Muscle of back (tissue), 3 donors: ENCODE measurements at regions not wholly inside any gene's neighbourhood (a gene's known extent, or its start where the extent isn't known, plus 50 kb on each side); places are given as distances from the start of the nearest gene placed in this dataset.
"Not testable (repeated sequence)": the region's sequence is repeated elsewhere in the genome, so short reads cannot be mapped to it uniquely, and the experiment has no call there.

ENCODE experiments used
- DNase-seq, 3 donors: peaks; one replicate each; pipeline versions ENCODE4 v3.0.0 to v3.0.0-alpha.2; 2013

DNA sequence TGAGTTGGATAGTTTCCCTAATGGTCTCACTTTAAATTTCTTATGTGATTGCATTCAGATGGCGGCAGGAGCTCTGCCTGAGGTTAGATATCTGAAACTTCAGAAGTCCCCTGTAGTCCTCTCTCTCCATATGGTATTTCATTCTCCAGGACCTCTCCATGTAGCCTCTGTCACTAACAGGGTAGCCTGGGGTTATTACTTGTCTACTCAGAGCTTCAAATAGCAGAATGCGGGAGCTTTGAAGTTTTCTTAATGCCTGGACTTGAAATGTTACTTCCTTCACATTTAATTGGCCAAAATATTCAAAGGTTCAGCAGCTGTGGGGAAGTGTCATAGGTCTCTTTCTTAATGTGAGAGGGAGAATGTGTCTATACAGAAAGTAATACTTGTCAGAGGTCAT, 1370.4 kb downstream of the GRIK2 start:
- DNase-seq, result no peak

DNA sequence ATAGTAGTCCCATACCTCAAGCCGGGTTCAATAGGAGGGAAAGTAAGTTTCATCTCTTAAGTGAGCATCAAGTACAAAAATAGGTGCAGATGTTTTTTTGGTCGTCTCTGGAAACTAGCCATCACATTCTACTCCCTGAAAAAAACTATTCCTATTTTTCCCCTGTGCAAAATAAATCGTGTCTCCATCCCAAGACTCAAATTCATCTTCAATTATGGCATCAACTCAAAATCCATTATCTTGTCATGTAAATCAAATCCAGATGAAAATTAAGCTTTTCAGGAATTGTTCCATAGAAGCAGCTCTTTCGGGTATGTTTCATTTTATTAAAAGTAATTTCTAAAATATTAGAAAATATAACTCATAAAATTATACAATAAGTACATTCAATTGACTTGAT, 1368.4 kb downstream of the GRIK2 start:
- DNase-seq, result peak in 2 of 3 donors; percentile 24 to 61

DNA sequence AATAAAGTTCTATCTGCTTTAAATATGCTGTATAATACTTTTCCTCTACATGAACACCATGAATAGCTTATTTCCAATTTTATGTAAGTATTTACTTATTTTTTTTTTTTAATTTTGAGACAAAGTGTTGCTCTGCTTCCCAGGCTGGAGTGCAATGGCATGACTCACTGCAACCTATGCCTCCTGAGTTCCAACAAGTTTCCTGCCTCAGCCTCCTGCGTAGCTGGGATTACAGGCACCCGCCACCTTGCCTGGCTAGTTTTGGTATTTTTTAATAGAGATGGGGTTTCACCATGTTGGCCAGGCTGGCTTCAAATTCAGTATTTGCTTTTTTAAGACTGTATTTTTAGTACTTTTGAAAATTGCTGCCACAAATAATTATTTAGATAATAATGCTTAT, 1365.9 kb downstream of the GRIK2 start:
- no peak for DNase-seq

DNA sequence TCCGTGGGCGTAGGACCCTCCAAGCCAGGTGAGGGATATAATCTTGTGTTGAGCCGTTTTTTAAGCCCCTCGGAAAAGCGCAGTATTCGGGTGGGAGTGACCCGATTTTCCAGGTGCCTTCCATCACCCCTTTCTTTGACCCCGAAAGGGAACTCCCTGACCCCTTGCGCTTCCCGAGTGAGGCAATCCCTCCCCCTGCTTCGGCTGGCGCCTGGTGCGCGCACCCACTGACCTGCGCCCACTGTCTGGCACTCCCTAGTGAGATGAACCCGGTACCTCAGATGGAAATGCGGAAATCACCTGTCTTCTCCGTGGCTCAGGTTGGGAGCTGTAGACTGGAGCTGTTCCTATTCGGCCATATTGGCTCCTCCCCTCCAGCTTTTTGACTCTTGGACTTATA, 1365.0 kb downstream of the GRIK2 start:
- not testable (repeated sequence) for DNase-seq

DNA sequence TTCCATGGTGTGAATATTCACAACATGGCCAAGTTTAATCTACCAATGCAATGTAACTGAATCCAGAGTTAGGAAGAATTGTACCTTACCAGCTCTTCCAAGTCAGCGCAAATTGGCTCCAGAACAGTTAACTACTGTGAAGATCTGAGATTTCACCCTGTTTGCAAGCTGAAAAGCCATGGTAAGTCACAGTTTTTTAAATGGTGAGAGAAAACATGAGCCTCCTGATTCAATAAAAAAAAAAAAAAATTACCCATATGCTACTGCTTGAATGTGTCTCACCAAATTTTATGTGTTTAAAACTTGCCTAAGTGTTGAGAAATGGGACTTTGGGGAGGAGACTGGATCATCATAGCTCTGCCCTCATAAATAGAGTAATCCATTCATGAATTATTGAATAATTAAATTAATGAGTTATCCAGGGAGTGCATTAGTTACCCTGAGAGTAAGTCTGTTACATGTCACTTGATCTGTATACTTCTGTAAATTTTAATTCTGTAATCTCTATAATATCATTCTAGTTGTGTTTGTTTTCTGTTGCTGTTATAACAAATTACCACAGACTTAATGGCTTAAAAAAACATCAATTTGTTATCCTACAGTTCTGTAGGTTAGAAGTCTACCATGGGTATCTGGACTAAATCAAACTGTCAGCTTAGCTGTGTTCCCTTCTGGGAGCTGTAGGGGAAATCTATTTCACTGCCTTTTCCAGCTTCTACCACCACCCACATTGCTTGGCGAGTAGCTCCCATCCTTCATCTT, 1355.9 kb downstream of the GRIK2 start:
- DNase-seq, result no peak

DNA sequence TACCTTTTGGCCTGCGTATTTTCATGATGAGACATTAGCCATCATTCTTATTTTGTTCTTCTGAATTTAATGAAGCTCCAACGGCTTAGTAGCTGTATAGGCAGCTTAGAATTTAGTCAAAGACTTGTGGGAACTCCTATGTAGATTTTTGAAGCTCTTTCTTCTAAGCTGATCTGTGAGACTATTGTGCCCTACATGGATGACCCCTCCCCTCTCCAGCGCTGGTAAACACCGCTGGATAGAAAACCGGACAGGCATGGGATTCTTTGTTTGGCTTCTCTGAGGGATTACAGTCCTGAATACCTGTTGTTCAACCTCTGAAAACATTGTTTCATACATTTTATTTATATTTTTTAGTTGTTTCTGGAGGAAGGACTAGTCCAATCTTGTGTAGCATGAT, 1353.4 kb downstream of the GRIK2 start:
- DNase-seq, result no peak

DNA sequence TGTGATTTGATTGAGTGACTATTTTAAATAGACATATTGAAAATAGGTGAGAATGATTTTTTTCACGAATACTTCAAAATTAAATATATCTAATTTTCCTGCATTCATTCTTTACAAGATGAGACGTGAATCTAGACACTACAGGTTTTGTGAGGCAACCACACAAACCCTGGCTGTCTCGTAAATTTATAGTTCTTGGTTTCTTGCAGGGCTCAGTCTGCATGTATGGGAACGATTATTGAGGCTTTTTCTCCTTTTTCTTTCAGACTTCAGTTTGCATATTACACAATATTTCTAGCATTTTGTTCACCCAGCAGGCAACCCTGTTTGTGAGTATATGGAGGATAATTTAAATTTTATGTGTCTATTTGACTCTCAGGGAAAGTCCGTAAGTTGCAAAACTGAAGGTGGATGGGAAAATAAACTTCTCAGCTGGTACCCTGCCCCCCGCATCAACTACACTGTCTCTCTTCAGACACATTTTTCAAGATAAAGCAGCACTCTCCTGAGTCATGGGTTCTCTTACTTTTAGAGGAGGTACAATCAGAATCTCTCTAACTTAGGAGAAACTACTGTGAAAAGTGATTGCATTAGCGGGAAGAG, 1349.3 kb downstream of the GRIK2 start:
- no peak for DNase-seq

DNA sequence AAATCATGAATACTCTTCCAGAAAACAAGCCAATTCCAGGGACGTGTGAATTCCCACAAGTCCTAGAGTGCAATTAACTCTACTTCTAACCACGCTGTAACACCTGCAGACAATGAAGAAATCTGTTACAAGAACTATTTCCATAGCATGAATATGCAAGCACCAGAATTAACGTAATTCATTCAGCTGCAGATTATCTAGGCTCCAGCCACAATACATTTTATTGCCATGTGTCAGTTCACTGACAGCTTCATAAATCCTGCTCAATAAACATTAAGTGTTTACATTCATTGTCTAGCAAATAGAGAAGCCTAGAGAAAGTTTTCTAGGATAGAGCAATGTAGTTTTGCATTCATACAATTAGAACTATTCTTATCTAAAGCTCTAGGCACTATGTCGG, 1348.5 kb downstream of the GRIK2 start:
- no peak for DNase-seq

DNA sequence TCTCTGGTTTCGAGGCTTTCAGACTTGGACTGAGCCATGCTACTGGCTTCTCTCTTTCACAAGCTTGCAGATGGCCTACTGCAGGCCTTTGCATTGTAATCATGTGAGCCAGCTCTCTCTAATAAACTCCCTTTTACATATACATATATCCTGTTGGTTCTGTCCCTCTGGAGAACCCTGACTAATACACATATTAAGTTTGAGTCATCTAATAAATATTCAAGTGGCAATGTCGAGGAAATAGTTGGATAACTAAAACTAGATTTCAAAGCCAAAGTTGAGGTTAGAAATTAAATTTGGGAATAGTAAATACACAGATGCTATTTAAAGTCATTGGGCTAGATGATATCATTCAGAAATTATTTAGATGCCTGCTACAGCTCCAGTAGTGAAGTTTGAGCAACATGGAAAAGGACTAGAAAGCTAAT, 1343.4 kb downstream of the GRIK2 start:
- peak; percentile 10 to 83 (median 25) for DNase-seq

DNA sequence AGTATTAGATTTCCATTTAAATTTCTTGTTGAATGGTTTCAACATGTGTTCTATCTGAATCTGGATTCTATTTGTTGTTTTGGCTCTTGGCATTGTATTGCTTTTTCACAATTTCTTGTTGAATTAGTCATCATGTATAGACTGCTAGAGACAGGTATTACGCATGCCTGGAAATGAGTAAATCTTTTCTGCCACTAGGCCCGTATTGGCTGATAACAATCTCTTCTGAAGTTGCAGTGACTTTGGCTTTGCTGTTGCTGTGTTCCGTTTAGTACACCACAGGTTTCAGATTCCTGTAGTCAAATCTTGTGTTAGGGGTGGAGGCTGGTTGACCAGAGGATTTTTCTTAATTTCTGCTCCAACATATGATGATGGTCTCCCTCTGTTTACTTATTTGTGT, 1339.4 kb downstream of the GRIK2 start:
- DNase-seq, result no peak

DNA sequence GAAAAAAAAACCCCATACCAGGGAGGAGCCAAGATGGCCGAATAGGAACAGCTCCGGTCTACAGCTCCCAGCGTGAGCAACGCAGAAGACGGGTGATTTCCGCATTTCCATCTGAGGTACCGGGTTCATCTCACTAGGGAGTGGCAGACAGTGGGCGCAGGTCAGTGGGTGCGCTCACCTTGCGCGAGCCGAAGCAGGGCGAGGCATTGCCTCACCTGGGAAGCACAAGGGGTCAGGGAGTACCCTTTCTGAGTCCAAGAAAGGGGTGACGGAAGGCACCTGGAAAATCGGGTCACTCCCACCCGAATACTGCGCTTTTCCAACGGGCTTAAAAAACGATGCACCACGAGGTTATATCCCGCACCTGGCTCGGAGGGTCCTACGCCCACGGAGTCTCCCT, 1328.6 kb downstream of the GRIK2 start:
- not testable (repeated sequence) for DNase-seq

DNA sequence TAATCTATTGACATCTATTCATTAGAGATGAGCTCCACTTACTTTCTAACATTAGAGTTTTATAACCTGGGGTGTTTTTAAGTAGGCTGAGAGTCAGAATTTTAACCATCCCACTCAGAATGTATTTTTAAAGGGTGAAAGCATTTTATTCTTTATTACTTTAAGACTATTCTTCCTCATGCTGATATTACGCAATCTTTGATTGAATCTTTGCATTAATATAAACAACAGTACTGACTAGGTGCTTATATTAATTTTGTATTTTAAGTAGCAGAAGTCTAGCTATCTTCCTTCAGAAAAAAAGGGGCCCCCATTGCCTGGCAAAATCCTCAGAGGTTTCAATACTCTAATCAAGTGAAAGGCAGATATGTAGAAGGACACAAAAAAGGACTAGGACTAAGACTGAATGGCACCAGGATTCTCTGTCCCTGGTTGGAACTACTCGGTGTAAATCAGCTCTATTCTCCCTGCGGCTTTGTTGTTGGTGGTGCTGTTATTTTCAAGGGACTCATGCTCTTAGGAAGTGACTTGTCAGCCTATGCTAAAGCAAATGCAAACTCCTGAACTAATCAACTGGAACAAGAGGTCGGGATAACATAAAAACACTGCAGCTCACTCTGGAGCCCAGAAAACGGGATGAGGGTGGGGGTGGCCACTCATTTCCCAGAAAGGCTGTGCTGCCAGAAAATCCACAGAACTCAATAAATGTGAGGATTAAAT, 1324.4 kb downstream of the GRIK2 start:
- DNase-seq, result no peak

DNA sequence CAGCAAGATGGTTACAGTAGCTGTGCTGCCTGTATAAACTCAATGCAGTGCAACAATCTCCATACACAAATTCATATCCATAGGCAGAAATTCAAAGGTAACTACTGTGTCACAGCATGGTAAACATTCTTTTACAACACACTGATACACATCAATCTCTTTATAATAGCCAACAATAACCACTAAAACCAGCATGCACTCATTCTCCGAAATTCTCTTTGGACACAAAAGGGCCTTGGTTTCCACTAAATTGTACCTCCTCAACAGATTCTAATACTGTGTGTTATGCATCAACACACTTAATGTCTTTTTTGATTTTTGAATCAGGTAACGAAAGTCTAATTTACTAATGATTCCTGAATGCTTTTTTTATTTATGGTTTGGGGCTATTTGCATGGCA, 1323.7 kb downstream of the GRIK2 start:
- no peak for DNase-seq

DNA sequence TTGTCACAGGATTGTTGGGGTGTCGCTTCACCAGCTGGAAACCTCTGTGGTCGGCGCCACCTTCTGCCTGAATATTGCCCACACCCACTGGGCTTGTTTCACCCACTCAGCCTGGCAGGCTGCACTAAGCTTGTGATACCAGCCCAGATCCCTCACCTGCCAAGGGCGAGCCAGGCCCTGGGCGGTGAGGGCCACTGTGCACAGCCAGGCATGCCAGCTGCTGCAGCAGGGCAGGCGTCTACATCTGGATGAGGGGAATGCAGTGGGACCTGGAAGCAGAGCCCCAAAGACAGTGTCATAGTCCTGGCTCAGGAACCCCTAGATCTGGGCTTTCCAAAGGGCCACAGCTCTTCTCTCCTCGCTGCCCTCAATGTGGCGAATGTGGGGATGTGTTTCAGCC, 1307.5 kb downstream of the GRIK2 start:
- DNase-seq, result no peak

DNA sequence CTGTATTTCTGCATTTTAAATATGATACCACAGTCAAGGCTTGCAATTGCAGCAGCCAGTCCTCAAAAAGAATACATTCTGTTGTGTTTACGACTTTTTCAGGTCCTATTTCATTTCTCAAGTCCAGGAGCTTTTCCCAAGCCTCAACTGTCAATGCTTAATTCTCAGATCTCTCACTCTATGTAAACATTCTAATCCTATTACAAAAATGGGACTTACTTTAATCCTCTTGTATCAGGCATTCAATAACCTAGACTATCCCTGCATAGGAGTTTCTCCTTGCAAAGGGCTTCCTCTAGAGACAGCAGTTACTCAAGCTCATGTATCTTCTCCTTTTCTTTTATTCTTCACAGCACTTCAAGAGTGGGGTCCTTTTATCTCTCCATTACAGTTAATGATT, 1293.0 kb downstream of the GRIK2 start:
- DNase-seq, result no peak

DNA sequence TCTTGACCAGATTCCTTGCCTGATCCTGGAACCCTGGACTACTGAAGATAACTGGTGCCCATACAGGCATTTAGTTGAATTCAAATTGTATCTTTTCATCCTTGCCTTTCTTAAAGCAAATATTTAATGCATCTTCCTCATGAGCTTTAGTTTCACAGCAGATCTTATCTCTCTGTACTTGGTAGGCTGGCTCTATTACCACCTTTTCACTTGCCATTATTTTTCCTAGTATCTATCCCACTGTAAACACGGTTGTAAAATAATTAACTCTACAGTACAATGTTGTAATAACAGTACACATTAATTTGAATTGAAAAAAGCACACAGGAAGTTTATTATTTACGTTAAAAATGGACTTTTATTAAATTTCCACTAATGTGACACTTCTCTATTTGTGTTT, 1286.9 kb downstream of the GRIK2 start:
- no peak for DNase-seq

DNA sequence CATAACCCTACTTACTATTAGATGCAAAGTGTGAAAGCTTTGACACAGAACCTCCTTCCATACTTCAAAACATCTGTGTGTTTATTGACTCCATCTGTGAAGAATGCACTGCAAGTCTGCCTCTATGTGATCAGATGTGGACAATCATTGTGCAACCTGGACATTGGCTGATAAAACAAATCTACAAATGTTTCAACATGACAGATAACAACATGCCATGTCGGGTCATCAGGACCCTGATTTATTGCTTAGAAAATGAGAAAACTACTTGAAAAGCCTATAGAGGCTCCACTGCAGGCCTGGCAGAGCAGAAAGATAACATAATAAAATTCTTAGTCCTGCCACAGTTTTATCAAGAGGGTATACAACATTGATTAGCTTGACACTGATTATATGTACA, 1286.4 kb downstream of the GRIK2 start:
- DNase-seq, result no peak

DNA sequence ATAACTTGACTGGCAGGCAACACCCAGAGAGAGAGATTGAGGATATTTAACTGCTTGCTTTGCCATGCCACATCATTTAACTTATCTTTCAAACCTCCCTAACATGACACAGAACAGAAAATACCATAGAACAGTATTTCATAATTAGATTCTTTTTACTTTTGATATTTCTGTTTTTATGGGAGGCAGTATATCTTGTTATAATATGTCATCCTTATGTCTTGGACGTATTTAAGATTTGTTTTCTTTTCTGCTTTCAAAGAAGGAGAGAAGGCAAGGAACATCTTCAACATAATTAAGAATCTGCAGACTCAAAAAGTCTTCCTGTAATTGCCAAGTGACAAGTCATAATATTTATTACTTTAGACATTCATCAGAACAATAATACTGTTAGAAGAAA, 1283.7 kb downstream of the GRIK2 start:
- DNase-seq, result no peak

DNA sequence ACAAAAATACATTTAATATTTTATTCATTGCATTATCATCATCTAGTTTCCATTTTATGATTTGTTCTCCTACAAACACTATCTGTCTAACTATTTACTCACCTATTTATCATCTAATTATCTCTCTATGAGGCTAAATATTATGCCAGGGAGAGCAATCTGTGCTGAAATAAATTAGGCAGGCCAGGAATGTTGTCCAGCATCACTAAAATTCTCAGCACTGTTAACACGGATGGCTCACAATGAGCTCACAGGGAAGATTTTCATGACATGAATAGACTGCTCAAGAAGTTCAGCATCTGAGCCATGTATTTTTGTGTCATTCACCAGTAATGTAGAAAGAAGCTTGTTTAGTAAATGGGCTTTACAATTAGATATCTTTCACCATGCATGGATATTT, 1277.2 kb downstream of the GRIK2 start:
- no peak for DNase-seq

DNA sequence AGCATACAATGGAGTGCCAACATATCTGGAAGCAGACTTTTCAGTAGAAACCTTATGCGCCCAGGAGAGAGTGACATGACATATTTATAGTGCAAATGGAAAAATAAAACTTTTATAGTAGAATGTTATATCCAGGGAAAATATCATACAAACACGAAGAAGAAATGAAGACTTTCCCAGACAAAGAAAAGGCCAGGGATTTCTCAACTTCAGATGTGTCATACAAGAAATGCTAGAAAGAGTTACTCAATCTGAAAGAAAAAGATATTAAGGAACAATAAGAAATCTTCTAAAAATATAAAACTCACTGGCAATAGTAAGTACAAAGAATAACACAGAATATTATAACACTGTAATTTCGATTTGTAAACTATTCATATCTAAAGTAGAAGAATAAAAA, 1269.3 kb downstream of the GRIK2 start:
- no peak for DNase-seq

DNA sequence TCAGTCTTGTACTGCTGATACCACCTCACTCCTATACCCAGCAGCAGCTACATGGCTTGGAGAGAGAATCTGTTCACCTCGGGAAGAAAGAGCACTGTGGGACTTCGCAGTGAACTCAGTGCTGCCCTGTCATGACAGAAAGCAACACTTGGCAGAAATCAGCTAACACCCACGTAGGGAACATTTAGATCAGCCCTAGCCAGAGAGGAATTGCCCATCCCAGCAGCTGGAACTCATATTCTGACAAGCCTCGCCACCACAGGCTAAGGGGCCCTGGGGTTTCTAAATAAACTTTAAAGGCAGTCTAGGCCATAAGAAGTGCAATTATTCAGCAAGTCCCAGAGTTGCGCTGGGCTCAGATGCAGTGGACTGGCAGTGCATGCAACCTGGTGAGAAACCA, 1266.8 kb downstream of the GRIK2 start:
- DNase-seq, result no peak

DNA sequence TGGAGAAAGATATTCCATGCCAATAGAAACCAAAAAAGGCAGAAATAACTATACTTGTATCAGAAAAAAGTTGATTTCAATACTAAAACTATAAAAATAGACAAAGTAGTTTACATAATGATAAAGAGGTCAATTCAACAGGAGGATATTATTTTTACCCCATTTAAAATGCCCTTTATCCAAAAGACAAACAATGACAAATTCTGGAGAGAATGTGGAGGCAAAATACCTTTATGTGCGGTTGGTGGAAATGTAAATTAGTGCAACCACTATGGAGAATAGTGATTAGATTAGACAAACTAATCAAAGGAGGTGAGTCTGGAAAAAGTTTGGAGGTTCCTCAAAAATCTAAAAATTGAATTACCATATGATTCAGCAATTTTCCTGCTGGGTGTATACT, 1262.3 kb downstream of the GRIK2 start:
- no peak for DNase-seq

DNA sequence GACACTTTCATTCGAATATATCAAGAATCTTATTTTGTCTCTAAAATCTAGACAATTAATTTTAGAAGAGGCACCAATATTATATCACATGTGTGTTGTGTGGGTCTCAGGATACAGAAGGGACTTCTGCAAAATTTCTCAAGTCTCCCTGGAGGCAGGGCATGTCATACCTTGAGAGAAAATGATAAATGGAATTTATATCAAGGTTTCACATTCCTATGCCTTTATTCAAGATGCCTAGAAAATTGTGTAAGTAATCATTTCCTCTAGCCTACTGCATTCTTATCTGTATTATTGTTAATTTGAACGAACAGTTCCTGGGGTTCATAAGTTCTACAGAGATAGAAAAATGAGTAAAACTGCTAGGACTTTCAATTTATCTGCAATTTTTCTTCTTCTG, 1247.9 kb downstream of the GRIK2 start:
- no peak for DNase-seq
